ENCODE measurements at regions not wholly inside any gene's neighbourhood (a gene's known extent, or its start where the extent isn't known, plus 50 kb on each side); places are given as distances from the start of the nearest gene placed in this dataset.

DNA sequence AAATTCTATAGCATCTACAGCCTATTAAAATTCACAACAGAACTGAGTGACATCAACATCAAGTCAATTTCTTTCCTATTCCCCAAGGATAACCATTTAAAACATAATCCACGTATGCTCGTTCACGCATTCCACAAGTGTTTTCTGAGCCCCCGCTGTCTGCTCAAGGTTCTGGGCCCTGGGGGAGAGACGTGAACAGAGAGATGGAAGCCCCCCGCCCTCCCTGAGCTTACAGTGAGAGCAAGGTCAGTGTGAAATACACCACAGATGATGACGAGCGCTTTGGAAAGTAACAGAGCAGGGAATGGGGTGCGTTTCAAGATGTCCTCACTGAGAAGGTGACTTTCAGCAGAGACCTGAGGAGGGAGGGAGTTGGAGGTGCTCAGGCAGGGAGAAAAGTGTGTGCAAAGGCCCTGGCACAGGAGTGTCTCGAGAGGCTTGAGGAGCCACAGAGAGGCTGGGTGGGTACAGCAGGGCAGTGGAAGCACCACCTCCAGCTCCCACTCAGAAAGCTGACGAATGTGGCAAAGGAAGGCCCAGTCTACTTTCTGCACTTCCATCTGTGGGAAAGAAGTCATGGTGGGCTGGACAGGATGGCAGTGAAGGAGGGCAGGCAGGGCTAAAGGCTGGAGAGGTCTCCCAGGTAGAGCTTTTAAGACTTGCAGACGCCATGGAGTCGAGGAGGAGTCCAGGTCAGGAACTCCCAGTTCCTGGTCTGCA lies 88.3 kb downstream of the DLL1 start:
- no peaks in the 10 kb centered on the region for H3K4me1 Mint-ChIP-seq
- ChIA-PET POLR2A (no interaction called here), CTCF (no interaction called here)
- H3K36me3 Mint-ChIP-seq: peaks cover 6% of the 10 kb centered on the region; the same call in 1 of the 2 replicates
- no peak overlapping the region for H3K27ac Mint-ChIP-seq
- DNase-seq (ENCODE audit: low spot score): no peak
- no peak overlapping the region for H3K4me3 Mint-ChIP-seq
- H3K9me3 Mint-ChIP-seq: peaks cover 34% of the 10 kb centered on the region
- no peaks in the 10 kb centered on the region; the same call in 1 of the 2 replicates for H3K27me3 Mint-ChIP-seq (ENCODE audit: low read depth)
- TF ChIP-seq ZNF317 (CRISPR knock-in tag; IDR thresholded peaks at IDR 0.05; ENCODE audit: borderline replicate concordance, low read depth) (no peak), SP1 (CRISPR knock-in tag; conservative IDR thresholded peaks at IDR 0.05) (no peak), ZNF232 (CRISPR knock-in tag; IDR thresholded peaks at IDR 0.05) (no peak), NR3C1 (CRISPR knock-in tag; conservative IDR thresholded peaks at IDR 0.05; ENCODE audit: low read depth) (no peak), IRF2 (CRISPR knock-in tag; IDR thresholded peaks at IDR 0.05; ENCODE audit: borderline replicate concordance, low read depth) (no peak), JAZF1 (CRISPR knock-in tag; IDR thresholded peaks at IDR 0.05) (no peak), HMGA2 (CRISPR knock-in tag; IDR thresholded peaks at IDR 0.05) (no peak), ELF4 (CRISPR knock-in tag; IDR thresholded peaks at IDR 0.05; ENCODE audit: low read depth) (no peak), NR1H2 (CRISPR knock-in tag; IDR thresholded peaks at IDR 0.05) (no peak), ZNF396 (CRISPR knock-in tag; IDR thresholded peaks at IDR 0.05; ENCODE audit: borderline replicate concordance) (no peak), ZBTB21 (CRISPR knock-in tag; IDR thresholded peaks at IDR 0.05; ENCODE audit: borderline replicate concordance) (no peak), CBFB (CRISPR knock-in tag; IDR thresholded peaks at IDR 0.05; ENCODE audit: low read depth) (no peak), FOXK1 (CRISPR knock-in tag; IDR thresholded peaks at IDR 0.05) (no peak)
- TF ChIP-seq, protein P1, sequence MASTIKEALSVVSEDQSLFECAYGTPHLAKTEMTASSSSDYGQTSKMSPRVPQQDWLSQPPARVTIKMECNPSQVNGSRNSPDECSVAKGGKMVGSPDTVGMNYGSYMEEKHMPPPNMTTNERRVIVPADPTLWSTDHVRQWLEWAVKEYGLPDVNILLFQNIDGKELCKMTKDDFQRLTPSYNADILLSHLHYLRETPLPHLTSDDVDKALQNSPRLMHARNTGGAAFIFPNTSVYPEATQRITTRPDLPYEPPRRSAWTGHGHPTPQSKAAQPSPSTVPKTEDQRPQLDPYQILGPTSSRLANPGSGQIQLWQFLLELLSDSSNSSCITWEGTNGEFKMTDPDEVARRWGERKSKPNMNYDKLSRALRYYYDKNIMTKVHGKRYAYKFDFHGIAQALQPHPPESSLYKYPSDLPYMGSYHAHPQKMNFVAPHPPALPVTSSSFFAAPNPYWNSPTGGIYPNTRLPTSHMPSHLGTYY (CRISPR knock-in tag; IDR thresholded peaks at IDR 0.05): no peak
- TF ChIP-seq, protein P2, sequence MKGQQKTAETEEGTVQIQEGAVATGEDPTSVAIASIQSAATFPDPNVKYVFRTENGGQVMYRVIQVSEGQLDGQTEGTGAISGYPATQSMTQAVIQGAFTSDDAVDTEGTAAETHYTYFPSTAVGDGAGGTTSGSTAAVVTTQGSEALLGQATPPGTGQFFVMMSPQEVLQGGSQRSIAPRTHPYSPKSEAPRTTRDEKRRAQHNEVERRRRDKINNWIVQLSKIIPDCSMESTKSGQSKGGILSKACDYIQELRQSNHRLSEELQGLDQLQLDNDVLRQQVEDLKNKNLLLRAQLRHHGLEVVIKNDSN (CRISPR knock-in tag; IDR thresholded peaks at IDR 0.05): no peak
- TF ChIP-seq, protein P3, sequence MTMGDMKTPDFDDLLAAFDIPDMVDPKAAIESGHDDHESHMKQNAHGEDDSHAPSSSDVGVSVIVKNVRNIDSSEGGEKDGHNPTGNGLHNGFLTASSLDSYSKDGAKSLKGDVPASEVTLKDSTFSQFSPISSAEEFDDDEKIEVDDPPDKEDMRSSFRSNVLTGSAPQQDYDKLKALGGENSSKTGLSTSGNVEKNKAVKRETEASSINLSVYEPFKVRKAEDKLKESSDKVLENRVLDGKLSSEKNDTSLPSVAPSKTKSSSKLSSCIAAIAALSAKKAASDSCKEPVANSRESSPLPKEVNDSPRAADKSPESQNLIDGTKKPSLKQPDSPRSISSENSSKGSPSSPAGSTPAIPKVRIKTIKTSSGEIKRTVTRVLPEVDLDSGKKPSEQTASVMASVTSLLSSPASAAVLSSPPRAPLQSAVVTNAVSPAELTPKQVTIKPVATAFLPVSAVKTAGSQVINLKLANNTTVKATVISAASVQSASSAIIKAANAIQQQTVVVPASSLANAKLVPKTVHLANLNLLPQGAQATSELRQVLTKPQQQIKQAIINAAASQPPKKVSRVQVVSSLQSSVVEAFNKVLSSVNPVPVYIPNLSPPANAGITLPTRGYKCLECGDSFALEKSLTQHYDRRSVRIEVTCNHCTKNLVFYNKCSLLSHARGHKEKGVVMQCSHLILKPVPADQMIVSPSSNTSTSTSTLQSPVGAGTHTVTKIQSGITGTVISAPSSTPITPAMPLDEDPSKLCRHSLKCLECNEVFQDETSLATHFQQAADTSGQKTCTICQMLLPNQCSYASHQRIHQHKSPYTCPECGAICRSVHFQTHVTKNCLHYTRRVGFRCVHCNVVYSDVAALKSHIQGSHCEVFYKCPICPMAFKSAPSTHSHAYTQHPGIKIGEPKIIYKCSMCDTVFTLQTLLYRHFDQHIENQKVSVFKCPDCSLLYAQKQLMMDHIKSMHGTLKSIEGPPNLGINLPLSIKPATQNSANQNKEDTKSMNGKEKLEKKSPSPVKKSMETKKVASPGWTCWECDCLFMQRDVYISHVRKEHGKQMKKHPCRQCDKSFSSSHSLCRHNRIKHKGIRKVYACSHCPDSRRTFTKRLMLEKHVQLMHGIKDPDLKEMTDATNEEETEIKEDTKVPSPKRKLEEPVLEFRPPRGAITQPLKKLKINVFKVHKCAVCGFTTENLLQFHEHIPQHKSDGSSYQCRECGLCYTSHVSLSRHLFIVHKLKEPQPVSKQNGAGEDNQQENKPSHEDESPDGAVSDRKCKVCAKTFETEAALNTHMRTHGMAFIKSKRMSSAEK (CRISPR knock-in tag; IDR thresholded peaks at IDR 0.05; ENCODE audit: borderline replicate concordance): no peak
- TF ChIP-seq, protein P4, sequence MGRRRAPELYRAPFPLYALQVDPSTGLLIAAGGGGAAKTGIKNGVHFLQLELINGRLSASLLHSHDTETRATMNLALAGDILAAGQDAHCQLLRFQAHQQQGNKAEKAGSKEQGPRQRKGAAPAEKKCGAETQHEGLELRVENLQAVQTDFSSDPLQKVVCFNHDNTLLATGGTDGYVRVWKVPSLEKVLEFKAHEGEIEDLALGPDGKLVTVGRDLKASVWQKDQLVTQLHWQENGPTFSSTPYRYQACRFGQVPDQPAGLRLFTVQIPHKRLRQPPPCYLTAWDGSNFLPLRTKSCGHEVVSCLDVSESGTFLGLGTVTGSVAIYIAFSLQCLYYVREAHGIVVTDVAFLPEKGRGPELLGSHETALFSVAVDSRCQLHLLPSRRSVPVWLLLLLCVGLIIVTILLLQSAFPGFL (CRISPR knock-in tag; IDR thresholded peaks at IDR 0.05; ENCODE audit: borderline replicate concordance): no peak
- TF ChIP-seq, protein P5, sequence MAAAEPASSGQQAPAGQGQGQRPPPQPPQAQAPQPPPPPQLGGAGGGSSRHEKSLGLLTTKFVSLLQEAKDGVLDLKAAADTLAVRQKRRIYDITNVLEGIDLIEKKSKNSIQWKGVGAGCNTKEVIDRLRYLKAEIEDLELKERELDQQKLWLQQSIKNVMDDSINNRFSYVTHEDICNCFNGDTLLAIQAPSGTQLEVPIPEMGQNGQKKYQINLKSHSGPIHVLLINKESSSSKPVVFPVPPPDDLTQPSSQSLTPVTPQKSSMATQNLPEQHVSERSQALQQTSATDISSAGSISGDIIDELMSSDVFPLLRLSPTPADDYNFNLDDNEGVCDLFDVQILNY (CRISPR knock-in tag; IDR thresholded peaks at IDR 0.05): no peak
- TF ChIP-seq, protein P6, sequence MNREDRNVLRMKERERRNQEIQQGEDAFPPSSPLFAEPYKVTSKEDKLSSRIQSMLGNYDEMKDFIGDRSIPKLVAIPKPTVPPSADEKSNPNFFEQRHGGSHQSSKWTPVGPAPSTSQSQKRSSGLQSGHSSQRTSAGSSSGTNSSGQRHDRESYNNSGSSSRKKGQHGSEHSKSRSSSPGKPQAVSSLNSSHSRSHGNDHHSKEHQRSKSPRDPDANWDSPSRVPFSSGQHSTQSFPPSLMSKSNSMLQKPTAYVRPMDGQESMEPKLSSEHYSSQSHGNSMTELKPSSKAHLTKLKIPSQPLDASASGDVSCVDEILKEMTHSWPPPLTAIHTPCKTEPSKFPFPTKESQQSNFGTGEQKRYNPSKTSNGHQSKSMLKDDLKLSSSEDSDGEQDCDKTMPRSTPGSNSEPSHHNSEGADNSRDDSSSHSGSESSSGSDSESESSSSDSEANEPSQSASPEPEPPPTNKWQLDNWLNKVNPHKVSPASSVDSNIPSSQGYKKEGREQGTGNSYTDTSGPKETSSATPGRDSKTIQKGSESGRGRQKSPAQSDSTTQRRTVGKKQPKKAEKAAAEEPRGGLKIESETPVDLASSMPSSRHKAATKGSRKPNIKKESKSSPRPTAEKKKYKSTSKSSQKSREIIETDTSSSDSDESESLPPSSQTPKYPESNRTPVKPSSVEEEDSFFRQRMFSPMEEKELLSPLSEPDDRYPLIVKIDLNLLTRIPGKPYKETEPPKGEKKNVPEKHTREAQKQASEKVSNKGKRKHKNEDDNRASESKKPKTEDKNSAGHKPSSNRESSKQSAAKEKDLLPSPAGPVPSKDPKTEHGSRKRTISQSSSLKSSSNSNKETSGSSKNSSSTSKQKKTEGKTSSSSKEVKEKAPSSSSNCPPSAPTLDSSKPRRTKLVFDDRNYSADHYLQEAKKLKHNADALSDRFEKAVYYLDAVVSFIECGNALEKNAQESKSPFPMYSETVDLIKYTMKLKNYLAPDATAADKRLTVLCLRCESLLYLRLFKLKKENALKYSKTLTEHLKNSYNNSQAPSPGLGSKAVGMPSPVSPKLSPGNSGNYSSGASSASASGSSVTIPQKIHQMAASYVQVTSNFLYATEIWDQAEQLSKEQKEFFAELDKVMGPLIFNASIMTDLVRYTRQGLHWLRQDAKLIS (CRISPR knock-in tag; IDR thresholded peaks at IDR 0.05; ENCODE audit: borderline replicate concordance): no peak
- TF ChIP-seq, protein P7, sequence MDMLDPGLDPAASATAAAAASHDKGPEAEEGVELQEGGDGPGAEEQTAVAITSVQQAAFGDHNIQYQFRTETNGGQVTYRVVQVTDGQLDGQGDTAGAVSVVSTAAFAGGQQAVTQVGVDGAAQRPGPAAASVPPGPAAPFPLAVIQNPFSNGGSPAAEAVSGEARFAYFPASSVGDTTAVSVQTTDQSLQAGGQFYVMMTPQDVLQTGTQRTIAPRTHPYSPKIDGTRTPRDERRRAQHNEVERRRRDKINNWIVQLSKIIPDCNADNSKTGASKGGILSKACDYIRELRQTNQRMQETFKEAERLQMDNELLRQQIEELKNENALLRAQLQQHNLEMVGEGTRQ (CRISPR knock-in tag; IDR thresholded peaks at IDR 0.05): no peak
- no peak for ATAC-seq

Data from WTC11 (cell line).